B cell (primary cell): ENCODE measurements at regions not wholly inside any gene's neighbourhood (a gene's known extent, or its start where the extent isn't known, plus 50 kb on each side); places are given as distances from the start of the nearest gene placed in this dataset.

Source experiments
- CTCF ChIP-seq: fragments of 200-600 bp; IDR thresholded peaks from one replicate; pipeline ENCODE4 v1.8.0; 2022; ENCODE audit warnings: antibody characterized with exemption, mild to moderate bottlenecking
- EZH2 ChIP-seq: IDR thresholded peaks from 2 replicates; pipeline ENCODE4 v1.6.1; 2012; ENCODE audit warnings: borderline replicate concordance, low read depth, mild to moderate bottlenecking, moderate library complexity, low read length; ENCODE audit not compliant: insufficient read depth, poor library complexity, severe bottlenecking

GRCh38 chr19:31890230-31890629 lies 455.2 kb upstream of the ZNF507 start:
- TF ChIP-seq CTCF = no peak
- TF ChIP-seq EZH2 = no peak
